ENCODE measurements at regions not wholly inside any gene's neighbourhood (a gene's known extent, or its start where the extent isn't known, plus 50 kb on each side); places are given as distances from the start of the nearest gene placed in this dataset.

DNA sequence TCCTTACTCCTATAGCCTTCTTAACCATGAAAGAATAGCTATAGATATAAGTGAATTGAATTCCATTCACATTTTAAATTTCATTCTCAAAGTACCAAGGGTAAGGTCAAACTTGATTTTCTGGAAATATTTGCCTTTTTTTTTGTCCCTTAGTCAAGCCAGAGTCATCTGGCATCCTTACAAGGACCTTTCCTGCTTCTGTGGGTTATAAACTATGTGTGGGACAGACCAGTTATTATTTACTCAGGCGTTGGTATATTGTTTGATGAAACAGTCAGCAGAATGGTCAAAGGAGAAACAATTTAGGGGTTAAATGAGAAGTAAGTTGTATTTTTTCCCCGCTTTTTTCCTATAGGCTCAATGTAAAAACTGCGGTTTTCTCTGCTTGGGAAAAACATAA lies 1103.2 kb upstream of the ZEB2 start:
- no peaks in the 10 kb centered on the region for H3K79me2 ChIP-seq (ENCODE audit: control insufficient read depth, insufficient read depth, low read length)
- H3K9ac ChIP-seq (ENCODE audit: low read length): no peak overlapping the region
- H3K27ac Mint-ChIP-seq: no peak overlapping the region
- no peaks in the 10 kb centered on the region for H3K4me1 Mint-ChIP-seq
- DNase-seq (no peak), ATAC-seq (ENCODE audit: low read depth) (no peak)
- H3K4me2 ChIP-seq (replicated peaks; ENCODE audit: low read depth, low read length, poor library complexity, severe bottlenecking): no peak overlapping the region
- H3K27me3 ChIP-seq (replicated peaks in 1 of 4; ENCODE audit: control extremely low read depth in 1 of 4, control insufficient read depth in 3 of 4, insufficient read depth in 4 of 4, low read length in 3 of 4): no peaks in the 10 kb centered on the region
- no peaks in the 10 kb centered on the region for H3K4me1 ChIP-seq (ENCODE audit: control insufficient read depth in 2 of 2, insufficient read depth in 2 of 2, low read length in 2 of 2)
- no peaks in the 10 kb centered on the region for H3K36me3 ChIP-seq (replicated peaks in 1 of 2; ENCODE audit: control extremely low read depth in 1 of 2, control insufficient read depth in 1 of 2, extremely low read depth in 1 of 2, insufficient read depth in 2 of 2, low read length in 1 of 2)
- H3K4me3 Mint-ChIP-seq: no peak overlapping the region
- no peak overlapping the region for H2AFZ ChIP-seq (ENCODE audit: insufficient read depth, low read depth, low read length, poor library complexity, severe bottlenecking)
- no peaks in the 10 kb centered on the region for H3K9me3 Mint-ChIP-seq (ENCODE audit: insufficient read depth)
- H3K27me3 Mint-ChIP-seq: no peaks in the 10 kb centered on the region
- ChIA-PET POLR2A (interaction anchor here (0.6 kb wide), 1 partner anchor 40 kb away, joined by 7 read pairs; no protein-coding TSS in a partner anchor), CTCF (no interaction called here)
- no peaks in the 10 kb centered on the region for H3K9me3 ChIP-seq (ENCODE audit: control extremely low read depth in 1 of 3, control insufficient read depth in 2 of 3, insufficient read depth in 1 of 3, low read length in 2 of 3)
- TF ChIP-seq, protein P1, sequence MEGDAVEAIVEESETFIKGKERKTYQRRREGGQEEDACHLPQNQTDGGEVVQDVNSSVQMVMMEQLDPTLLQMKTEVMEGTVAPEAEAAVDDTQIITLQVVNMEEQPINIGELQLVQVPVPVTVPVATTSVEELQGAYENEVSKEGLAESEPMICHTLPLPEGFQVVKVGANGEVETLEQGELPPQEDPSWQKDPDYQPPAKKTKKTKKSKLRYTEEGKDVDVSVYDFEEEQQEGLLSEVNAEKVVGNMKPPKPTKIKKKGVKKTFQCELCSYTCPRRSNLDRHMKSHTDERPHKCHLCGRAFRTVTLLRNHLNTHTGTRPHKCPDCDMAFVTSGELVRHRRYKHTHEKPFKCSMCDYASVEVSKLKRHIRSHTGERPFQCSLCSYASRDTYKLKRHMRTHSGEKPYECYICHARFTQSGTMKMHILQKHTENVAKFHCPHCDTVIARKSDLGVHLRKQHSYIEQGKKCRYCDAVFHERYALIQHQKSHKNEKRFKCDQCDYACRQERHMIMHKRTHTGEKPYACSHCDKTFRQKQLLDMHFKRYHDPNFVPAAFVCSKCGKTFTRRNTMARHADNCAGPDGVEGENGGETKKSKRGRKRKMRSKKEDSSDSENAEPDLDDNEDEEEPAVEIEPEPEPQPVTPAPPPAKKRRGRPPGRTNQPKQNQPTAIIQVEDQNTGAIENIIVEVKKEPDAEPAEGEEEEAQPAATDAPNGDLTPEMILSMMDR (IDR thresholded peaks at IDR 0.05): no peak
- TF ChIP-seq EZH2 (IDR thresholded peaks at IDR 0.05; ENCODE audit: borderline replicate concordance, insufficient read depth, low read depth, low read length, poor library complexity, severe bottlenecking): no peak
- intact Hi-C loops (cut with micrococcal nuclease): no loop called here
- no CpG with 5 or more reads among the region's 3 CpGs for WGBS (ENCODE audit: insufficient coverage)
- no peak overlapping the region for H3K4me3 ChIP-seq (ENCODE audit: control extremely low read depth in 1 of 5, extremely low read depth in 1 of 5, insufficient read depth in 1 of 5, low read depth in 2 of 5, low read length in 4 of 5)
- H3K27ac ChIP-seq (ENCODE audit: low read length in 2 of 2): no peak overlapping the region
- H4K20me1 ChIP-seq (ENCODE audit: control insufficient read depth, insufficient read depth, low read length, poor library complexity, severe bottlenecking): no peaks in the 10 kb centered on the region

DNA sequence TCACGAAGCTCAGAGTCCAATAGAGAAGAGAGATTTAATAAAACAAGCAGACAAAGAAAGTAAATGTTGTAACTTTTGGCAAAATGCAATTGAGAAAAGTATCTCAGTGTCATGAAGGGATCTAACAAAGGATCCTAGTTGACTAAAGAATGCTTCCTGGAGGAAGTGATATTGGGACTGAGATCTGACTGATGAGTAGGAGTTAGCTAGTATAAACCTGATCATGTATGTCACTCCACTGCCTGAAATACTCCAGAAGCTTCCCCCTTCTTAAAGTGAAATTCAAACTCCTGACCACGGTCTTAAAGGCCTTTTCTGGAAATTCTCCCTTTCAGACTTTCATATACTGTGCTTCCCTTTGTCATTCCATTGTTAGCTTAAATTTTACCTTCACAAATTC lies 1102.4 kb upstream of the ZEB2 start:
- Mint-ChIP-seq H3K27me3 (no peaks in the 10 kb centered on the region), H3K9me3 (ENCODE audit: insufficient read depth) (no peaks in the 10 kb centered on the region), H3K27ac (no peak overlapping the region), H3K4me3 (no peak overlapping the region), H3K4me1 (no peaks in the 10 kb centered on the region)
- TF ChIP-seq, protein P1 (IDR thresholded peaks at IDR 0.05): no peak
- Histone ChIP-seq H3K9ac (ENCODE audit: low read length) (no peak overlapping the region), H3K27ac (ENCODE audit: low read length in 2 of 2) (no peak overlapping the region), H4K20me1 (ENCODE audit: control insufficient read depth, insufficient read depth, low read length, poor library complexity, severe bottlenecking) (no peaks in the 10 kb centered on the region), H3K4me1 (ENCODE audit: control insufficient read depth in 2 of 2, insufficient read depth in 2 of 2, low read length in 2 of 2) (no peaks in the 10 kb centered on the region), H3K36me3 (replicated peaks in 1 of 2; ENCODE audit: control extremely low read depth in 1 of 2, control insufficient read depth in 1 of 2, extremely low read depth in 1 of 2, insufficient read depth in 2 of 2, low read length in 1 of 2) (no peaks in the 10 kb centered on the region), H2AFZ (ENCODE audit: insufficient read depth, low read depth, low read length, poor library complexity, severe bottlenecking) (no peak overlapping the region), H3K27me3 (replicated peaks in 1 of 4; ENCODE audit: control extremely low read depth in 1 of 4, control insufficient read depth in 3 of 4, insufficient read depth in 4 of 4, low read length in 3 of 4) (no peaks in the 10 kb centered on the region), H3K4me3 (ENCODE audit: control extremely low read depth in 1 of 5, extremely low read depth in 1 of 5, insufficient read depth in 1 of 5, low read depth in 2 of 5, low read length in 4 of 5) (no peak overlapping the region), H3K9me3 (ENCODE audit: control extremely low read depth in 1 of 3, control insufficient read depth in 2 of 3, insufficient read depth in 1 of 3, low read length in 2 of 3) (no peaks in the 10 kb centered on the region), H3K79me2 (ENCODE audit: control insufficient read depth, insufficient read depth, low read length) (no peaks in the 10 kb centered on the region), H3K4me2 (replicated peaks; ENCODE audit: low read depth, low read length, poor library complexity, severe bottlenecking) (no peak overlapping the region)
- ATAC-seq (ENCODE audit: low read depth): no peak
- intact Hi-C loops (cut with micrococcal nuclease): no loop called here
- ChIA-PET CTCF (no interaction called here), POLR2A (no interaction called here)
- WGBS (ENCODE audit: insufficient coverage): 91% methylated on average over 2 of the region's 2 CpGs
- no peak for DNase-seq
